ENCODE measurements at regions not wholly inside any gene's neighbourhood (a gene's known extent, or its start where the extent isn't known, plus 50 kb on each side); places are given as distances from the start of the nearest gene placed in this dataset.
"Not testable (repeated sequence)": the region's sequence is repeated elsewhere in the genome, so short reads cannot be mapped to it uniquely, and the experiment has no call there.

GRCh38 chr6:130613176-130613575 is 214.0 kb upstream of the SMLR1 start:
- no TSS peak for BruUV-seq (replicated peaks)

GRCh38 chr6:130615816-130616215 is 211.4 kb upstream of the SMLR1 start:
- BruUV-seq (replicated peaks), result no TSS peak
- DNase-seq, result no peak
- Mint-ChIP-seq H3K27me3 (ENCODE audit: unreplicated experiment) (peaks cover 12% of the 10 kb centered on the region), H3K9me3 (ENCODE audit: low read depth, unreplicated experiment) (no peaks in the 10 kb centered on the region), H3K4me3 (ENCODE audit: low read depth, unreplicated experiment) (no peak overlapping the region), H3K27ac (ENCODE audit: unreplicated experiment) (no peak overlapping the region), H3K4me1 (ENCODE audit: low read depth, unreplicated experiment) (no peaks in the 10 kb centered on the region), H3K36me3 (ENCODE audit: insufficient read depth, unreplicated experiment) (no peaks in the 10 kb centered on the region)
- TF ChIP-seq, protein P1, sequence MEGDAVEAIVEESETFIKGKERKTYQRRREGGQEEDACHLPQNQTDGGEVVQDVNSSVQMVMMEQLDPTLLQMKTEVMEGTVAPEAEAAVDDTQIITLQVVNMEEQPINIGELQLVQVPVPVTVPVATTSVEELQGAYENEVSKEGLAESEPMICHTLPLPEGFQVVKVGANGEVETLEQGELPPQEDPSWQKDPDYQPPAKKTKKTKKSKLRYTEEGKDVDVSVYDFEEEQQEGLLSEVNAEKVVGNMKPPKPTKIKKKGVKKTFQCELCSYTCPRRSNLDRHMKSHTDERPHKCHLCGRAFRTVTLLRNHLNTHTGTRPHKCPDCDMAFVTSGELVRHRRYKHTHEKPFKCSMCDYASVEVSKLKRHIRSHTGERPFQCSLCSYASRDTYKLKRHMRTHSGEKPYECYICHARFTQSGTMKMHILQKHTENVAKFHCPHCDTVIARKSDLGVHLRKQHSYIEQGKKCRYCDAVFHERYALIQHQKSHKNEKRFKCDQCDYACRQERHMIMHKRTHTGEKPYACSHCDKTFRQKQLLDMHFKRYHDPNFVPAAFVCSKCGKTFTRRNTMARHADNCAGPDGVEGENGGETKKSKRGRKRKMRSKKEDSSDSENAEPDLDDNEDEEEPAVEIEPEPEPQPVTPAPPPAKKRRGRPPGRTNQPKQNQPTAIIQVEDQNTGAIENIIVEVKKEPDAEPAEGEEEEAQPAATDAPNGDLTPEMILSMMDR (IDR thresholded peaks at IDR 0.05; ENCODE audit: unreplicated experiment), result no peak
- CTCF ChIA-PET, result no interaction called here
- intact Hi-C loops (cut with micrococcal nuclease; ENCODE audit: unreplicated experiment), result no loop called here

More at GRCh38 chr6:130613176-130613575, 214.0 kb upstream of the SMLR1 start:
- H3K27ac Mint-ChIP-seq (ENCODE audit: unreplicated experiment), result no peak overlapping the region
- CTCF ChIA-PET, result no interaction called here
- intact Hi-C loops (cut with micrococcal nuclease; ENCODE audit: unreplicated experiment), result no loop called here
- no peaks in the 10 kb centered on the region for H3K36me3 Mint-ChIP-seq (ENCODE audit: insufficient read depth, unreplicated experiment)
- no peak overlapping the region for H3K4me3 Mint-ChIP-seq (ENCODE audit: low read depth, unreplicated experiment)
- DNase-seq, result no peak
- peaks cover 12% of the 10 kb centered on the region for H3K27me3 Mint-ChIP-seq (ENCODE audit: unreplicated experiment)
- no peaks in the 10 kb centered on the region for H3K9me3 Mint-ChIP-seq (ENCODE audit: low read depth, unreplicated experiment)
- TF ChIP-seq, protein P1 (IDR thresholded peaks at IDR 0.05; ENCODE audit: unreplicated experiment), result no peak
- H3K4me1 Mint-ChIP-seq (ENCODE audit: low read depth, unreplicated experiment), result no peaks in the 10 kb centered on the region

- DNase-seq, result no peak
- no peaks in the 10 kb centered on the region for H3K36me3 Mint-ChIP-seq (ENCODE audit: insufficient read depth, unreplicated experiment)
- H3K4me3 Mint-ChIP-seq (ENCODE audit: low read depth, unreplicated experiment), result no peak overlapping the region
- BruUV-seq (replicated peaks), result no TSS peak
- no peaks in the 10 kb centered on the region for H3K4me1 Mint-ChIP-seq (ENCODE audit: low read depth, unreplicated experiment)
- CTCF ChIA-PET, result no interaction called here
- intact Hi-C loops (cut with micrococcal nuclease; ENCODE audit: unreplicated experiment), result no loop called here
- peaks cover 12% of the 10 kb centered on the region for H3K27me3 Mint-ChIP-seq (ENCODE audit: unreplicated experiment)
- H3K27ac Mint-ChIP-seq (ENCODE audit: unreplicated experiment), result no peak overlapping the region
- no peaks in the 10 kb centered on the region for H3K9me3 Mint-ChIP-seq (ENCODE audit: low read depth, unreplicated experiment)
- TF ChIP-seq, protein P1 (IDR thresholded peaks at IDR 0.05; ENCODE audit: unreplicated experiment), result no peak
Measured at GRCh38 chr6:130617658-130618057, 209.5 kb upstream of the SMLR1 start.

GRCh38 chr6:130618806-130619205 is 208.4 kb upstream of the SMLR1 start:
- H3K4me3 Mint-ChIP-seq (ENCODE audit: low read depth, unreplicated experiment); H3K36me3 Mint-ChIP-seq (ENCODE audit: insufficient read depth, unreplicated experiment); H3K4me1 Mint-ChIP-seq (ENCODE audit: low read depth, unreplicated experiment); DNase-seq; H3K27ac Mint-ChIP-seq (ENCODE audit: unreplicated experiment); H3K27me3 Mint-ChIP-seq (ENCODE audit: unreplicated experiment); BruUV-seq (replicated peaks); intact Hi-C loops (cut with micrococcal nuclease; ENCODE audit: unreplicated experiment); H3K9me3 Mint-ChIP-seq (ENCODE audit: low read depth, unreplicated experiment); CTCF ChIA-PET: not testable (repeated sequence)

- BruUV-seq (replicated peaks), result no TSS peak
- Mint-ChIP-seq H3K4me1 (ENCODE audit: low read depth, unreplicated experiment) (no peaks in the 10 kb centered on the region), H3K27me3 (ENCODE audit: unreplicated experiment) (no peaks in the 10 kb centered on the region), H3K9me3 (ENCODE audit: low read depth, unreplicated experiment) (no peaks in the 10 kb centered on the region), H3K4me3 (ENCODE audit: low read depth, unreplicated experiment) (no peak overlapping the region), H3K36me3 (ENCODE audit: insufficient read depth, unreplicated experiment) (no peaks in the 10 kb centered on the region), H3K27ac (ENCODE audit: unreplicated experiment) (no peak overlapping the region)
- TF ChIP-seq, protein P1 (IDR thresholded peaks at IDR 0.05; ENCODE audit: unreplicated experiment), result no peak
- intact Hi-C loops (cut with micrococcal nuclease; ENCODE audit: unreplicated experiment), result no loop called here
- no peak for DNase-seq
- CTCF ChIA-PET, result no interaction called here
Measured at GRCh38 chr6:130620338-130620781, 206.8 kb upstream of the SMLR1 start.

Measured in Calu3 (cell line).